DND-41 (cell line): ENCODE measurements at regions not wholly inside any gene's neighbourhood (a gene's known extent, or its start where the extent isn't known, plus 50 kb on each side); places are given as distances from the start of the nearest gene placed in this dataset.

Source experiments
- ATAC-seq: fragments of 200-7000 bp; cut with Tn5 transposase; 3 replicates; pipeline ENCODE4 v1.9.1; 2021; ENCODE audit warnings: low read depth; ENCODE audit not compliant: insufficient read depth
- DNase-seq: peaks from one replicate; pipeline ENCODE4 v3.0.0-alpha.2; 2020
- H2AFZ ChIP-seq: 2 replicates; pipeline ENCODE4 v1.6.0; 2012; ENCODE audit warnings: low read depth, low read length
- H3K27ac ChIP-seq: 2 replicates; pipeline ENCODE4 v1.5.1; 2012; ENCODE audit warnings: low read length, inconsistent platforms
- H3K27me3 ChIP-seq: fragments of 200-600 bp; sonication (generic); 2 replicates; pipeline ENCODE4 v1.6.0; 2012; ENCODE audit warnings: low read length, mild to moderate bottlenecking, inconsistent platforms; ENCODE audit not compliant: insufficient read depth, poor library complexity
- H3K36me3 ChIP-seq: 2 replicates; pipeline ENCODE4 v1.5.1; 2012; ENCODE audit warnings: low read length, inconsistent platforms; ENCODE audit not compliant: insufficient read depth
- H3K4me1 ChIP-seq: 2 replicates; pipeline ENCODE4 v1.5.1; 2012; ENCODE audit warnings: mild to moderate bottlenecking, low read length; ENCODE audit not compliant: insufficient read depth
- H3K4me2 ChIP-seq: 2 replicates; pipeline ENCODE4 v1.6.0; 2012; ENCODE audit warnings: mild to moderate bottlenecking, moderate library complexity, low read length, inconsistent platforms; ENCODE audit not compliant: insufficient read depth
- H3K4me3 ChIP-seq, 2 experiments: fragments of 200-600 bp in 1 of 2; shearing (Covaris generic) in 1 of 2; 2 replicates each; pipeline ENCODE4 v1.5.1; 2012 to 2016; ENCODE audit warnings: inconsistent platforms in 2 of 2, low read length in 2 of 2, mild to moderate bottlenecking in 2 of 2, low read depth in 1 of 2, moderate library complexity in 1 of 2
- H3K79me2 ChIP-seq: 2 replicates; pipeline ENCODE4 v1.6.0; 2012; ENCODE audit warnings: low read length, inconsistent platforms; ENCODE audit not compliant: insufficient read depth
- H3K9ac ChIP-seq: 2 replicates; pipeline ENCODE4 v1.6.0; 2012; ENCODE audit warnings: low read depth, mild to moderate bottlenecking, inconsistent platforms, low read length, moderate library complexity
- H3K9me3 ChIP-seq: 2 replicates; pipeline ENCODE4 v1.5.1; 2012; ENCODE audit warnings: low read length, moderate library complexity, mild to moderate bottlenecking, inconsistent platforms; ENCODE audit not compliant: insufficient read depth, severe bottlenecking
- H4K20me1 ChIP-seq: 2 replicates; pipeline ENCODE4 v1.6.0; 2012; ENCODE audit warnings: low read length; ENCODE audit not compliant: insufficient read depth
- EZH2 ChIP-seq: IDR thresholded peaks from 3 replicates; pipeline ENCODE4 v1.6.1; 2012; ENCODE audit warnings: borderline replicate concordance, low read depth, mild to moderate bottlenecking, moderate library complexity, low read length, inconsistent platforms; ENCODE audit not compliant: severe bottlenecking
- TF ChIP-seq, protein P1 (sequence below): IDR thresholded peaks from 2 replicates; pipeline ENCODE4 v1.5.1; 2012; ENCODE audit warnings: borderline replicate concordance, low read length, moderate library complexity, mild to moderate bottlenecking; ENCODE audit not compliant: poor library complexity, severe bottlenecking; ENCODE audit errors: extremely low read depth

DNA sequence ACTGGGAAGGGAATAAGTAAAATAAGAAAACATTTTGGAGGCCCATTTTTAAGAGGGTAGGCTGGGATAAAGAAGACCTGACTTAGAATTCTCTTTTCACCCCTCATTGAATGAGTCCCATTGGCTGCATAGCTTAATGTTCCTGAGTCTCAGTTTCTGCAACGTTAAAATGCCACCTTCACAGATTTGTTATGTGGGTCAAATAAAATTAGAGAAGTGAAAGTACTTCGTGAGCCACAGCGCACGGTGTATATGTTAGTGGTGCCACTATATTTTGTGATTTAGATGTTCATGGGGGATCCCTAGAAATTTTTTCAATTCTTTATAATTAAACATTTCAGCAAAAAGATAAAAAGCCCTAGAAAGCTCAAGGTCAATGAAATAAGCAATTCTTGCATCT, 109.2 kb upstream of the HS3ST1 start:
- no peaks in the 10 kb centered on the region for H3K79me2 ChIP-seq
- no peaks in the 10 kb centered on the region for H4K20me1 ChIP-seq
- DNase-seq (no peak), ATAC-seq (no peak)
- no peak for TF ChIP-seq EZH2
- H3K27ac ChIP-seq = no peak overlapping the region
- no peak overlapping the region for H2AFZ ChIP-seq
- H3K4me2 ChIP-seq = no peak overlapping the region
- no peaks in the 10 kb centered on the region for H3K9me3 ChIP-seq
- no peak overlapping the region for H3K4me3 ChIP-seq
- no peaks in the 10 kb centered on the region for H3K4me1 ChIP-seq
- no peak overlapping the region for H3K9ac ChIP-seq
- H3K36me3 ChIP-seq = no peaks in the 10 kb centered on the region
- no peaks in the 10 kb centered on the region for H3K27me3 ChIP-seq

GRCh38 chr4:11535333-11535732, 106.6 kb upstream of the HS3ST1 start:
- no peaks in the 10 kb centered on the region for H3K9me3 ChIP-seq
- no peaks in the 10 kb centered on the region for H3K27me3 ChIP-seq
- no peaks in the 10 kb centered on the region for H4K20me1 ChIP-seq
- TF ChIP-seq EZH2 = no peak
- TF ChIP-seq, protein P1, sequence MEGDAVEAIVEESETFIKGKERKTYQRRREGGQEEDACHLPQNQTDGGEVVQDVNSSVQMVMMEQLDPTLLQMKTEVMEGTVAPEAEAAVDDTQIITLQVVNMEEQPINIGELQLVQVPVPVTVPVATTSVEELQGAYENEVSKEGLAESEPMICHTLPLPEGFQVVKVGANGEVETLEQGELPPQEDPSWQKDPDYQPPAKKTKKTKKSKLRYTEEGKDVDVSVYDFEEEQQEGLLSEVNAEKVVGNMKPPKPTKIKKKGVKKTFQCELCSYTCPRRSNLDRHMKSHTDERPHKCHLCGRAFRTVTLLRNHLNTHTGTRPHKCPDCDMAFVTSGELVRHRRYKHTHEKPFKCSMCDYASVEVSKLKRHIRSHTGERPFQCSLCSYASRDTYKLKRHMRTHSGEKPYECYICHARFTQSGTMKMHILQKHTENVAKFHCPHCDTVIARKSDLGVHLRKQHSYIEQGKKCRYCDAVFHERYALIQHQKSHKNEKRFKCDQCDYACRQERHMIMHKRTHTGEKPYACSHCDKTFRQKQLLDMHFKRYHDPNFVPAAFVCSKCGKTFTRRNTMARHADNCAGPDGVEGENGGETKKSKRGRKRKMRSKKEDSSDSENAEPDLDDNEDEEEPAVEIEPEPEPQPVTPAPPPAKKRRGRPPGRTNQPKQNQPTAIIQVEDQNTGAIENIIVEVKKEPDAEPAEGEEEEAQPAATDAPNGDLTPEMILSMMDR = no peak
- no peak overlapping the region for H3K4me2 ChIP-seq
- H3K9ac ChIP-seq = no peak overlapping the region
- no peak for DNase-seq
- H3K79me2 ChIP-seq = no peaks in the 10 kb centered on the region
- ATAC-seq = no peak
- no peak overlapping the region for H2AFZ ChIP-seq
- no peaks in the 10 kb centered on the region for H3K4me1 ChIP-seq
- H3K4me3 ChIP-seq = no peak overlapping the region
- no peak overlapping the region for H3K27ac ChIP-seq
- H3K36me3 ChIP-seq = no peaks in the 10 kb centered on the region

DNA sequence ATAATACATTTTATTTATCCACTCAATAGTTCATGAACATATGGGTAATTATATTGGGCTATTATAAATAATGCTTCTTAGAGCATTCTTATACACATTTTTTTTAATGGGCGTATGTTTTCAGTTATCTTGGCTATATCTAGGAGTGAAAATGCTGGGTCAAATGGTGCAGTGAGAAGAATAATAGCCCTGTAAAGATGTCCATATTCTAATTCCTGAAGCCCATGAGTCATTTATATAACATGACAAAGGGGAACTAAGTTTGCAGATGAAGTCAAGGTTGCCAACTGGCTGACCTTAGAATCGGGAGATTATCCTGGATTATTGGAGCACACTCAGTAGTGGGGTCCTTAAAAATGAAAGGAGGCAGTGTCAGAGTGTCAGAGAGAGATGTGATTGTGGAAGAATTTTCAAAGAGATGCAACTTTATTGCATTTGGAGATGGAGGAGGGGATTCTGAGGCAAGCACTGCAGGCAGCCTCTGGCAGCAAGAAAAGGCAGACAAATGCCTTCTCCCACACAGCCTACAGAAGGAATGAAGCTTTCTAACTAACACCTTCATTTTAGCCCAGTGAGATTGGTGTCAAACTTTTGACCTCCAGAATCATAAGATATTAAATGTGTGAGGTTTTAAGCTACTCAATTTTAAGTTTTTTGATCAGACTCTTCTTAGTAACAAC, 106.1 kb upstream of the HS3ST1 start:
- Histone ChIP-seq H3K27me3 (no peaks in the 10 kb centered on the region), H4K20me1 (no peaks in the 10 kb centered on the region), H2AFZ (no peak overlapping the region), H3K4me1 (no peaks in the 10 kb centered on the region), H3K4me2 (no peak overlapping the region), H3K9me3 (no peaks in the 10 kb centered on the region), H3K4me3 (no peak overlapping the region), H3K36me3 (no peaks in the 10 kb centered on the region), H3K9ac (no peak overlapping the region), H3K79me2 (no peaks in the 10 kb centered on the region), H3K27ac (no peak overlapping the region)
- ATAC-seq (no peak), DNase-seq (no peak)
- TF ChIP-seq, protein P1 = no peak
- no peak for TF ChIP-seq EZH2

DNA sequence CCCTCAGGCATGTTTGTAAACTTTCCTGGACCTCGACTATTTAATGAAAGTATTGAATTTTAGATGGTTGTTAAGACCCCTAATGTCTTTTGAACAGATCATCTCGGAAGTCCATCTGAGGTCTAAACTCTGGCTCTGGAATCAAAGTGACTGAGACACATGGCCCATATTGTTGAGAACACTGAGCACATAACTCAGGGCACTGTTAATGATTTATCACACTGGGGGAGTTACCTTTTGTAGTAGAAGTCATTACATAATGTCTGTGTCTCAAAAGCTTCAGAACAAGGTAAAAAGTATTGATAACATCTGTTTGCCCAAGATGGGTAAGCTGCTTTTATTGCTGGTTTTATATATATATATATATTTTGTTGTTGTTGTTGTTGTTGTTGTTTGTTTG, 103.4 kb upstream of the HS3ST1 start:
- Histone ChIP-seq H3K9me3 (no peaks in the 10 kb centered on the region), H3K27ac (no peak overlapping the region), H4K20me1 (no peaks in the 10 kb centered on the region), H3K4me2 (no peak overlapping the region), H3K4me1 (no peaks in the 10 kb centered on the region), H3K36me3 (no peaks in the 10 kb centered on the region), H3K79me2 (no peaks in the 10 kb centered on the region), H3K27me3 (no peaks in the 10 kb centered on the region), H3K9ac (no peak overlapping the region), H2AFZ (no peak overlapping the region), H3K4me3 (no peak overlapping the region)
- DNase-seq = no peak
- no peak for ATAC-seq
- TF ChIP-seq, protein P1 = no peak
- TF ChIP-seq EZH2 = no peak
